Activated T-cell treated with anti-CD3 and anti-CD28 coated beads for 48 hours (primary cell): ENCODE measurements at regions not wholly inside any gene's neighbourhood (a gene's known extent, or its start where the extent isn't known, plus 50 kb on each side); places are given as distances from the start of the nearest gene placed in this dataset.

ENCODE experiments used
- DNase-seq: peaks from one replicate; pipeline ENCODE4 v3.0.0-alpha.2; 2020; ENCODE audit warnings: low read depth

GRCh38 chr3:111476701-111477100 is 65.3 kb upstream of the CD96 start:
- no peak for DNase-seq

GRCh38 chr3:111480091-111480490 is 61.9 kb upstream of the CD96 start:
- DNase-seq, result no peak

- DNase-seq, result no peak
Measured at GRCh38 chr3:111481551-111481950, 60.4 kb upstream of the CD96 start.

- no peak for DNase-seq
Measured at GRCh38 chr3:111482574-111482973, 59.4 kb upstream of the CD96 start.

- DNase-seq, result no peak
Measured at GRCh38 chr3:111485086-111485485, 56.9 kb upstream of the CD96 start.
